ENCODE measurements at regions not wholly inside any gene's neighbourhood (a gene's known extent, or its start where the extent isn't known, plus 50 kb on each side); places are given as distances from the start of the nearest gene placed in this dataset.

DNA sequence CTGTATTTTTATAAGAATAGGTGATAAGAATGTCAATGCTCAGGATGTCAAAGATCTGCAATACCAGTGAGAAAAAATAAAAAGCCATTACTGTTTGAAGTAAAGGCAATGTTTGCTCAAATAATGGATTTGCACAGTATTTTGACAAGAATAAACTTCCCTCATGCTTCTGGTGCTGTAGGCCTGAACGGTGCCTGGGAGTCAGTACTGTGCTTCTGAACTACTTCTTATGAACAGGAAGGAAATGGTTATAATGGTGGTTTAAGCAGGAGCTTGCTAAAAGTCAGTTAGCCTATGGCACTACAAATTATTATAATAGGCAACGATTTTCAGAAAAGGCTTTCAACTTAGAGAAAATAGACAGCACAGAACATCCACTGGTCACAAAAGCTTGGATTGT, 548.3 kb upstream of the CDH18 start:
- H3K27ac ChIP-seq, result no peak overlapping the region
- no peak for DNase-seq (ENCODE audit: low spot score)
- no peak for ATAC-seq (ENCODE audit: insufficient number of reproducible peaks, low FRiP score, low read depth)
- no peak overlapping the region for H3K4me3 ChIP-seq
- no peaks in the 10 kb centered on the region for H3K36me3 ChIP-seq
- H3K9me3 ChIP-seq, result no peaks in the 10 kb centered on the region
- no peaks in the 10 kb centered on the region for H3K27me3 ChIP-seq (replicated peaks; ENCODE audit: insufficient read depth)
- TF ChIP-seq, protein P1, sequence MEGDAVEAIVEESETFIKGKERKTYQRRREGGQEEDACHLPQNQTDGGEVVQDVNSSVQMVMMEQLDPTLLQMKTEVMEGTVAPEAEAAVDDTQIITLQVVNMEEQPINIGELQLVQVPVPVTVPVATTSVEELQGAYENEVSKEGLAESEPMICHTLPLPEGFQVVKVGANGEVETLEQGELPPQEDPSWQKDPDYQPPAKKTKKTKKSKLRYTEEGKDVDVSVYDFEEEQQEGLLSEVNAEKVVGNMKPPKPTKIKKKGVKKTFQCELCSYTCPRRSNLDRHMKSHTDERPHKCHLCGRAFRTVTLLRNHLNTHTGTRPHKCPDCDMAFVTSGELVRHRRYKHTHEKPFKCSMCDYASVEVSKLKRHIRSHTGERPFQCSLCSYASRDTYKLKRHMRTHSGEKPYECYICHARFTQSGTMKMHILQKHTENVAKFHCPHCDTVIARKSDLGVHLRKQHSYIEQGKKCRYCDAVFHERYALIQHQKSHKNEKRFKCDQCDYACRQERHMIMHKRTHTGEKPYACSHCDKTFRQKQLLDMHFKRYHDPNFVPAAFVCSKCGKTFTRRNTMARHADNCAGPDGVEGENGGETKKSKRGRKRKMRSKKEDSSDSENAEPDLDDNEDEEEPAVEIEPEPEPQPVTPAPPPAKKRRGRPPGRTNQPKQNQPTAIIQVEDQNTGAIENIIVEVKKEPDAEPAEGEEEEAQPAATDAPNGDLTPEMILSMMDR (IDR thresholded peaks at IDR 0.05), result no peak
- H3K4me1 ChIP-seq (ENCODE audit: control insufficient read depth in 1 of 2, low read depth in 2 of 2), result no peaks in the 10 kb centered on the region

DNA sequence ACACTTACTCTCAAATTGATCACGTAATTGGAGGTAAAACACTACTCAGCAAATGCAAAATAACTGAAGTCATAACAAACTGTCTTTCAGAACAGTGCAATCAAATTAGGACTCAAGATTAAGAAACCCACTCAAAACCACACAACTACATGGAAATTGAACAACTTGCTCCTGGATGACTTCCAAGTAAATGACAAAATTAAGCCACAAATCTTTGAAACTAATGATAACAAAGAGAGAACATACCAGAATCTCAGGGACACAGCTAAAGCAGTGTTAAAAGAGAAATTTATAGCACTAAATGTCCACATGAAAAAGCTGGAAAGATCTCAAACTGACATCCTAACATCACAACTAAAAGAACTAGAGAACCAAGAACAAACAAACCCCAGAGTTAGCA, 540.5 kb upstream of the CDH18 start:
- Histone ChIP-seq H3K4me3 (no peak overlapping the region), H3K4me1 (ENCODE audit: control insufficient read depth in 1 of 2, low read depth in 2 of 2) (no peaks in the 10 kb centered on the region), H3K9me3 (no peaks in the 10 kb centered on the region), H3K36me3 (no peaks in the 10 kb centered on the region), H3K27ac (no peak overlapping the region), H3K27me3 (replicated peaks; ENCODE audit: insufficient read depth) (no peaks in the 10 kb centered on the region)
- ATAC-seq (ENCODE audit: insufficient number of reproducible peaks, low FRiP score, low read depth), result no peak
- no peak for DNase-seq (ENCODE audit: low spot score)
- TF ChIP-seq, protein P1 (IDR thresholded peaks at IDR 0.05), result no peak

DNA sequence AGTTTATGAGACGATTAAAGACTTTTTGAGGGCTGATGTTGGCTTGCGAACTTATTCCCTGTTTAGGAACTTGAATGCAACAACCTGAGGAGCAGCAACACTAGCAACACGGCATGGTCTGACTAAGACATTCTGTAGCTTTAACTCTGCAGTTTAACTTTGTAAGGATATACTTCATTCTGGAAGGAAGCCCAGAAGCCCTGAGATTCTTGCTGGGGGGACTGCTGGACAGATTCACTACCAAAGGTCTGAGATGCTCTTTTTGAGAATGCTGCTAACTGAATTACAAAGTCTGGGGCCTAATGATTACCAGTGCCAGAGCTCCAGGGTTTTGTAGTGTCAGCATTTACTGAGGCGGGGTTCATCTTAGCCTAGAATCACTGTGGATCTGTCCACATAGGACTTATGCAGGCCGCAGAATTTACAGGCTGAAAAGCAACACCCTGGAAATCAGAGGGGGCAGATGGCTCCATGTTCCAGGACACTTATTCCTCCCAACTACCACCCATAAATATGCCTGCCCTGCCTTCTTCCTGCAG, 537.1 kb upstream of the CDH18 start:
- H3K36me3 ChIP-seq, result no peaks in the 10 kb centered on the region
- no peaks in the 10 kb centered on the region for H3K9me3 ChIP-seq
- H3K27ac ChIP-seq, result no peak overlapping the region
- ATAC-seq (ENCODE audit: insufficient number of reproducible peaks, low FRiP score, low read depth) (no peak), DNase-seq (ENCODE audit: low spot score) (no peak)
- TF ChIP-seq, protein P1 (IDR thresholded peaks at IDR 0.05), result no peak
- H3K27me3 ChIP-seq (replicated peaks; ENCODE audit: insufficient read depth), result no peaks in the 10 kb centered on the region
- H3K4me1 ChIP-seq (ENCODE audit: control insufficient read depth in 1 of 2, low read depth in 2 of 2), result no peaks in the 10 kb centered on the region
- no peak overlapping the region for H3K4me3 ChIP-seq

DNA sequence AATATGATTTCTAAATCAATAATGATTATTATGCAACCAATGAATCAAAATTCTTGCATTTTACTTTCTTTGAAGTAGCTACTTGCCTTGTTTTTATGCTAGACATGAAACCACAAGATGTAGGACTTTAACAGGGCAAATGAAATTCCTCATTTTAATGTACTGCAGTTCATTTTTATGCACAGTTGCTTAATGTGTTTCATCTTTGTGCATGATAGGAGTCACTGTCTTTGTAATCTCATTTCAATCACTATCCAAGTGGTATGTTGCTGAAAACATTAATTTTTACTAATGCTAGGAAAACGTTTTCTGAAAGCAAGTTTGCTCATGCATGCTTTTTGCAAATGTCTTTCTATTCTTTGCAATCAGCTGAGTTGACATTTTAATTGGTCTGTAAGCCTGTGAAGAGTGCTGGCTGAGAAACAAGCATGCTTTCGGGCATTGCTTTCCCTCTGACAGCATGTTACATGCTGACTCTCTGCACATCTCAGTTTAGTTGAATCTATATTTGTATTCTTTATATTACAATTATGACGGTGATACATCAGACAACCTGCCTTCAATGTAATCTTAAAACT, 535.0 kb upstream of the CDH18 start:
- Histone ChIP-seq H3K4me3 (no peak overlapping the region), H3K36me3 (no peaks in the 10 kb centered on the region), H3K27me3 (replicated peaks; ENCODE audit: insufficient read depth) (no peaks in the 10 kb centered on the region), H3K9me3 (no peaks in the 10 kb centered on the region), H3K4me1 (ENCODE audit: control insufficient read depth in 1 of 2, low read depth in 2 of 2) (no peaks in the 10 kb centered on the region), H3K27ac (no peak overlapping the region)
- DNase-seq (ENCODE audit: low spot score), result no peak
- TF ChIP-seq, protein P1 (IDR thresholded peaks at IDR 0.05), result no peak
- no peak for ATAC-seq (ENCODE audit: insufficient number of reproducible peaks, low FRiP score, low read depth)

DNA sequence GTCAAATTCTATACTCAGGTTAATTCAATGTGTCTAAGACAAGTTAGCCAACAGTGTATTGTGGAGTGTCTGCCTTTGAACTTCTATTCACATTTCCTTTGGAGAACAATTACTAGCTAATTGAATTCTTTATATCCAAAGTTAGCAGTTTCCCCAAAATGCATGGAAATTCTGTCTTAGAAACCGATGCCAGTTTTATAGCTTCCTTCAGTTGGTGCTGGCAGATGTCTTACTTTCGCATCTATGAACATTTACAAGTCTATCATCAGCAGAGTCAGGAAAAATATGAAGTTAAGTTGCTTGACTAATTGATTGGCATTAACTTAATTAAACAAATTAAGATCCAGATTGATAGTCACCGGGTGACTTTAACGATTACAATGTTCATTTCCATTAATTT, 527.6 kb upstream of the CDH18 start:
- TF ChIP-seq, protein P1 (IDR thresholded peaks at IDR 0.05), result no peak
- H3K36me3 ChIP-seq, result no peaks in the 10 kb centered on the region
- no peak overlapping the region for H3K27ac ChIP-seq
- H3K27me3 ChIP-seq (replicated peaks; ENCODE audit: insufficient read depth), result no peaks in the 10 kb centered on the region
- DNase-seq (ENCODE audit: low spot score), result no peak
- H3K4me1 ChIP-seq (ENCODE audit: control insufficient read depth in 1 of 2, low read depth in 2 of 2), result no peaks in the 10 kb centered on the region
- no peak overlapping the region for H3K4me3 ChIP-seq
- H3K9me3 ChIP-seq, result no peaks in the 10 kb centered on the region
- ATAC-seq (ENCODE audit: insufficient number of reproducible peaks, low FRiP score, low read depth), result no peak
